Fibroblast of pulmonary artery (primary cell): ENCODE measurements at regions not wholly inside any gene's neighbourhood (a gene's known extent, or its start where the extent isn't known, plus 50 kb on each side); places are given as distances from the start of the nearest gene placed in this dataset.

Experiments used
- DNase-seq: peaks from one replicate; pipeline ENCODE4 v3.0.0-alpha.2; 2010; ENCODE audit warnings: low read depth
- H3K4me3 ChIP-seq: replicated peaks from 2 replicates; pipeline ENCODE4 v1.5.1; 2011; ENCODE audit warnings: low read depth, mild to moderate bottlenecking, control low read depth, low read length, moderate library complexity
- CTCF ChIP-seq: IDR thresholded peaks from 2 replicates; pipeline ENCODE4 v1.5.1; 2011; ENCODE audit warnings: mild to moderate bottlenecking, control low read depth, low read length, inconsistent platforms; ENCODE audit errors: missing control alignments

- no peak for TF ChIP-seq CTCF
- peak; percentile 95 for DNase-seq
- no peak overlapping the region for H3K4me3 ChIP-seq
These were observed 485.7 kb upstream of the HS3ST1 start for GRCh38 chr4:11914406-11914805.

DNA sequence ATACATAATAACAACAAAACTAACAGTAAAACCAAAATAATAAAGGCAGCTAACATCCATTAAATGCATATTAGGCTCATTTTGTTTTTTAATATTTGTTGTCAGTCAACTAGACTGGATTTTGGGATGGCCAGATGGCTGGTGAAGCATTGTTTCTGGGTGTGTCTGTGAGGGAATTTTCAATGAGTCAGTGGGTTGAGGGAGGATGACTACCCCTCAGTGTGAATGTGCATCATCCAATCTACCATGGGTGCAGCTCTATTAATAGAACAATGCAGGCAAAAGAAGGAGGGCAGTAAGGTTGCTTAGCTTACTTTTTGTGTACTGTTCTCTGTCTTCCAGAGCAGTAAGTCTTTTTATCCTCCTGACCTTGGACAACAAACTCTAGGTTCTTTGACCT, 484.2 kb upstream of the HS3ST1 start:
- no peak for TF ChIP-seq CTCF
- DNase-seq, result peak; percentile 76
- no peak overlapping the region for H3K4me3 ChIP-seq

DNA sequence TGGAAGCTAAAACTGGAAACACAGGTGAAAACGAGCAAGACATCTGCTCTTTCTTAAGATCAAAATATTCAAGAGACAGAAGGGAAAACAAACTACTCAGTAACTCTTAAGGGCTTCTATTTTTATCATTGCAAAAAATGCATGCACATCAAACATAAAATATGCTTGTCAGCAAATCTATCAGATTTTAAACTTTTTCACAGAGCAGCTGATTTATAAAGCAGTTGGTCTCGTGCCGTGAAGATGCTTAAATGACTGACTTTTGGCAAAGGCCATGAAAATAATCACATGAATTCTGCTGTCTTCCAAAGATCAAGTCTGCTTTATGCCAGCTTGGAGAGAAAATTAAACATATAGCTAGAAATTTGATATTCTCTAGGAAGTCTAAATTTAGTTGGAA, 482.1 kb upstream of the HS3ST1 start:
- no peak overlapping the region for H3K4me3 ChIP-seq
- TF ChIP-seq CTCF, result no peak
- DNase-seq, result no peak

- no peak for TF ChIP-seq CTCF
- H3K4me3 ChIP-seq, result no peak overlapping the region
- no peak for DNase-seq
These were observed 480.0 kb upstream of the HS3ST1 start for GRCh38 chr4:11908712-11909111.

DNA sequence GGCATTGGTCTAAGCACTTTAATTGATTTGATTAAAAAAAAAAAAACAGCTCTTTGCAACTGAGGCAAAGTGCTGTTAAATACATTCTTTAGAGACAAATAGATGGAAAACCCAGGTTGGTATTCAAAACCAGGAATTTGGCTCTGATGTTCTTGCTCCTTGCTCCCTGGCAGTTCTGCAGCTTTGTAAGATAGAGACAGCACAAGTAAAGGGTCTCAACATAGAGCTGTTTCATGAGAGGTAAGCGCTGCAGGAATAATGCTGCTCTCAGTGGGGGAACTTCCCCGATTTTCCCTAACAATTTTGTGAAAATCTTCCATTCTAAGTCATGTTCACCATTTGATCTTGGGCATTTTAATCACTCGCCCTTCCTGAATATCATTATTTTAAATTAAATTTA, 479.5 kb upstream of the HS3ST1 start:
- DNase-seq, result no peak
- TF ChIP-seq CTCF, result no peak
- no peak overlapping the region for H3K4me3 ChIP-seq

DNA sequence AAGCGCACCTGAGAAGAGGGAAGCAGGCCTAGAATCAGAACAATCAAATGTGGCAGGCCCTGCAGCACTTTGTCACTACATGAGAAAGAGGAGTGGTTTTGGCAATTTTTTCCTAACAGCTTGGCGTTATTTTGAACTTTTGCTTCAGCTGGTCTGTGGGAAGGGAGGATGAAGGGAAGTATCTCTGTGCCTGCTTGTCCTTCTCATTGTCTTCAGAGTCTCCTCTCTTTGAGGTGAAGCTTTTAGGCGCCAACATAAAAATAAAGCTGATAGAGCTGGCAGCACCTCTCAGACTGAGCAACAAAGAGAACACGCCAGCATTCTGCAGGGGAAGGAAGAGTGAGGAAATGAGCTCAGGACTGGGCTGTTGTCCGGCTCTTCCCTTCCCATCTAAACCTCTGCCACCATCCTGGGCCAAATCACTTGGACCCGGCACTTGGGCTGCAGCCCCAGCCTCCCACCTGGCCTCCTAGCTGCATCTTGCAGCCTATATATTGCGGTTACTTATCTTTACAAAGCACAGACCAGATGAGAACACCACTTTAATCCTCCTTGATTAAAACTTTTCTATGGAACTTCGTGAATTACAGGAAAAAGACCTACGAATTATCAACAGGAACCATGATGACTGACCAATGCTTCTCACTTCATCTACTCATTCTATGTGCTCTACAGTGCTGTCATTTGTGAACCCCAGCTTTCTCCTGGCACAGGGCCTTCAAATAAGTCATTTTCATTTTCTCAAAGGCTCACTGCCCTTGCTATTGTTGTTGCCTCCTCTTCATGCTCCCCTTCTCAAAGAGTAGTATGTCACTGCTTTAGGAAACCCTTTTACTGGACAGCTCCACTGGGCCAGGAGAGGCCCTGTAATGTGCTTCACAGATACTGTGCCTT, 476.4 kb upstream of the HS3ST1 start:
- no peak overlapping the region for H3K4me3 ChIP-seq
- peak; percentile 72 for DNase-seq
- no peak for TF ChIP-seq CTCF

DNA sequence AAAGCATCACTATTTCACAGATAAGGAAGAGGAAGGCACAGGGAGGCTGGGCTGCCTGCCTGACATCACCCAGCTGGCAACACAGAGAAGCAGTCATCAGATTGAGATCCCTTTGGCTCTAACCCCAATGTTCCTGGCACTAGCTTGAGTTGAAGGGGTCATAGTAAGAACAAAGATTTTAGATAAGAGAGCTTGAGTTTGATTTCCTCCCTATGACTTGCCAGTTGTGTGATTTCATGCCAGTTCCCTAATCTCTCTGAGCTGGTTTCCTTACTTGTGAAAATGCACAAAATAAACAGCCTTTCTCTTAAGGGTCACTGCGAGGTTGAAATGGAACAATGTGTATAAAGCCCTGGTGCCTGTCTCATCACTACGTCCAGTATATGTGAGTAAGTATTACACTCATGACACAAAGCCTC, 475.4 kb upstream of the HS3ST1 start:
- DNase-seq, result peak; percentile 96
- no peak for TF ChIP-seq CTCF
- no peak overlapping the region for H3K4me3 ChIP-seq
